HCT116 (cell line): ENCODE measurements at regions not wholly inside any gene's neighbourhood (a gene's known extent, or its start where the extent isn't known, plus 50 kb on each side); places are given as distances from the start of the nearest gene placed in this dataset.

Source experiments
- JUND ChIP-seq: IDR thresholded peaks from 2 replicates; pipeline ENCODE4 v1.6.1; 2012
- POLR2A ChIP-seq: IDR thresholded peaks from 2 replicates; pipeline ENCODE4 v1.7.0; 2011; ENCODE audit warnings: borderline replicate concordance; ENCODE audit not compliant: insufficient read depth, insufficient read length; ENCODE audit errors: extremely low read depth
- POLR2AphosphoS5 ChIP-seq: IDR thresholded peaks from 2 replicates; pipeline ENCODE4 v1.6.1; 2011; ENCODE audit warnings: mild to moderate bottlenecking, low read depth, low read length, moderate library complexity
- SIN3A ChIP-seq: IDR thresholded peaks from 2 replicates; pipeline ENCODE4 v1.6.1; 2012; ENCODE audit warnings: low read depth
- TCF7L2 ChIP-seq: IDR thresholded peaks from 2 replicates; pipeline ENCODE4 v1.7.0; 2011; ENCODE audit warnings: borderline replicate concordance, inconsistent platforms; ENCODE audit not compliant: insufficient read depth, insufficient read length; ENCODE audit errors: extremely low read depth
- ZNF274 ChIP-seq: fragments of 200-500 bp; sonication (Bioruptor generic); IDR thresholded peaks from 2 replicates; pipeline ENCODE4 v1.6.1; 2014; ENCODE audit warnings: mild to moderate bottlenecking, low read depth, low read length, inconsistent platforms
- TF ChIP-seq, protein P1 (sequence below), 3 experiments: fragments of 200-600 bp in 1 of 3; sonication (generic) in 1 of 3; IDR thresholded peaks in 2 of 3; conservative IDR thresholded peaks in 1 of 3; 2 replicates each; pipeline ENCODE4 v1.5.1; 2012 to 2017; ENCODE audit warnings: low read depth in 2 of 3, low read length in 2 of 3, antibody characterized with exemption in 1 of 3, borderline replicate concordance in 1 of 3, control low read depth in 1 of 3, mild to moderate bottlenecking in 1 of 3, mixed read lengths in 1 of 3, mixed run types in 1 of 3, moderate library complexity in 1 of 3; ENCODE audit not compliant: insufficient read depth in 1 of 3
- TF ChIP-seq, protein P2 (sequence below): IDR thresholded peaks from 2 replicates; pipeline ENCODE4 v1.6.1; 2012

DNA sequence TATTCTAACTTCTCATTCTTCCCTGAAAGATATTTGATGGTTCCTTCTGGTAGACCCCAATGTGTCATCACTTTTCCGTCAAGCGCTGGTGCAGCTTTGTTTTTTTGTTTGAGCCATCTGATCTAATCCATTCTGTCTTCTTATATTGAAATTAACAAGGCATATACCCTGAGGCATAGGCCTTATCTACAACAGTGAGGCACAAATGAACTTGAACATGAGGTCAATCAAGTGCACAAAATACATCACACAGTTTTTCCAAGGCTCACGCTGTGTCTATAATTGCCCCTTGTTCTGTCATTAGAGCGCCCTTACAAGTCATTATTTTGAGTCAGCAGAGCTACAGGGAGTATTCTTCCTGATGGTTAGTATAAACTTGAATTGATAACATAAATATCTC is 406.6 kb downstream of the MAT2B start:
- TF ChIP-seq SIN3A (no peak), TCF7L2 (no peak), POLR2A (no peak), JUND (no peak), POLR2AphosphoS5 (no peak), ZNF274 (no peak)
- TF ChIP-seq, protein P1, sequence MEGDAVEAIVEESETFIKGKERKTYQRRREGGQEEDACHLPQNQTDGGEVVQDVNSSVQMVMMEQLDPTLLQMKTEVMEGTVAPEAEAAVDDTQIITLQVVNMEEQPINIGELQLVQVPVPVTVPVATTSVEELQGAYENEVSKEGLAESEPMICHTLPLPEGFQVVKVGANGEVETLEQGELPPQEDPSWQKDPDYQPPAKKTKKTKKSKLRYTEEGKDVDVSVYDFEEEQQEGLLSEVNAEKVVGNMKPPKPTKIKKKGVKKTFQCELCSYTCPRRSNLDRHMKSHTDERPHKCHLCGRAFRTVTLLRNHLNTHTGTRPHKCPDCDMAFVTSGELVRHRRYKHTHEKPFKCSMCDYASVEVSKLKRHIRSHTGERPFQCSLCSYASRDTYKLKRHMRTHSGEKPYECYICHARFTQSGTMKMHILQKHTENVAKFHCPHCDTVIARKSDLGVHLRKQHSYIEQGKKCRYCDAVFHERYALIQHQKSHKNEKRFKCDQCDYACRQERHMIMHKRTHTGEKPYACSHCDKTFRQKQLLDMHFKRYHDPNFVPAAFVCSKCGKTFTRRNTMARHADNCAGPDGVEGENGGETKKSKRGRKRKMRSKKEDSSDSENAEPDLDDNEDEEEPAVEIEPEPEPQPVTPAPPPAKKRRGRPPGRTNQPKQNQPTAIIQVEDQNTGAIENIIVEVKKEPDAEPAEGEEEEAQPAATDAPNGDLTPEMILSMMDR (IDR thresholded peaks at IDR 0.05 in 2 of 3, conservative IDR thresholded peaks at IDR 0.05 in 1 of 3; ENCODE audit: borderline replicate concordance in 1 of 3, insufficient read depth in 1 of 3, low read depth in 2 of 3, low read length in 2 of 3), result no peak
- TF ChIP-seq, protein P2, sequence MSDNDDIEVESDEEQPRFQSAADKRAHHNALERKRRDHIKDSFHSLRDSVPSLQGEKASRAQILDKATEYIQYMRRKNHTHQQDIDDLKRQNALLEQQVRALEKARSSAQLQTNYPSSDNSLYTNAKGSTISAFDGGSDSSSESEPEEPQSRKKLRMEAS, result no peak
